Left ventricle myocardium inferior (tissue), 1 donor: ENCODE measurements at regions not wholly inside any gene's neighbourhood (a gene's known extent, or its start where the extent isn't known, plus 50 kb on each side); places are given as distances from the start of the nearest gene placed in this dataset.

Experiments used
- DNase-seq: peaks from one replicate; pipeline ENCODE4 v3.0.0-alpha.2; 2020
- H3K27ac ChIP-seq: fragments of 200-600 bp; replicated peaks from 2 replicates; pipeline ENCODE4 v1.8.0; 2021
- H3K27me3 ChIP-seq: fragments of 200-600 bp; 2 replicates; pipeline ENCODE4 v1.8.0; 2021; ENCODE audit warnings: low read depth
- H3K36me3 ChIP-seq: fragments of 200-600 bp; 2 replicates; pipeline ENCODE4 v1.8.0; 2021
- H3K4me1 ChIP-seq: fragments of 200-600 bp; 2 replicates; pipeline ENCODE4 v1.8.0; 2021
- H3K4me3 ChIP-seq: fragments of 200-600 bp; 2 replicates; pipeline ENCODE4 v1.8.0; 2021; ENCODE audit warnings: mild to moderate bottlenecking, moderate library complexity
- H3K9me3 ChIP-seq: fragments of 200-600 bp; replicated peaks from 2 replicates; pipeline ENCODE4 v1.8.0; 2021
- CTCF ChIP-seq: fragments of 200-600 bp; IDR thresholded peaks from 2 replicates; pipeline ENCODE4 v1.8.0; 2021; ENCODE audit warnings: antibody characterized with exemption, mild to moderate bottlenecking, borderline replicate concordance
- intact Hi-C: fragments of 100-400 bp; cut with micrococcal nuclease; formaldehyde crosslinking; loops from one replicate; pipeline ENCODE4 v1.11.0; 2022
- donor health status: DM: no; HTN: yes; CAD: no; lungs with severe emphysema.

- no peak for DNase-seq
- H3K27ac ChIP-seq: no peak overlapping the region
- H3K4me3 ChIP-seq: no peak overlapping the region
- TF ChIP-seq CTCF: no peak
- no peaks in the 10 kb centered on the region for H3K9me3 ChIP-seq
- peaks cover 12% of the 10 kb centered on the region for H3K4me1 ChIP-seq
- no peaks in the 10 kb centered on the region for H3K36me3 ChIP-seq
- intact Hi-C loops: no loop called here
- no peaks in the 10 kb centered on the region for H3K27me3 ChIP-seq
These were observed 322.8 kb upstream of the NAALADL2 start for GRCh38 chr3:174536319-174536718.

GRCh38 chr3:174538151-174538550 is 321.0 kb upstream of the NAALADL2 start:
- Histone ChIP-seq H3K27me3 (no peaks in the 10 kb centered on the region), H3K36me3 (no peaks in the 10 kb centered on the region), H3K4me1 (no peaks in the 10 kb centered on the region), H3K4me3 (no peak overlapping the region), H3K27ac (no peak overlapping the region), H3K9me3 (no peaks in the 10 kb centered on the region)
- DNase-seq: no peak
- intact Hi-C loops: no loop called here
- TF ChIP-seq CTCF: no peak

GRCh38 chr3:174540116-174540908 is 318.8 kb upstream of the NAALADL2 start:
- Histone ChIP-seq H3K9me3 (no peaks in the 10 kb centered on the region), H3K4me3 (no peak overlapping the region), H3K27me3 (no peaks in the 10 kb centered on the region), H3K27ac (no peak overlapping the region), H3K4me1 (no peaks in the 10 kb centered on the region), H3K36me3 (no peaks in the 10 kb centered on the region)
- no peak for DNase-seq
- TF ChIP-seq CTCF: no peak
- intact Hi-C loops: no loop called here

- H3K4me1 ChIP-seq: no peaks in the 10 kb centered on the region
- no peak for TF ChIP-seq CTCF
- H3K27me3 ChIP-seq: no peaks in the 10 kb centered on the region
- no peak overlapping the region for H3K27ac ChIP-seq
- H3K36me3 ChIP-seq: no peaks in the 10 kb centered on the region
- no peaks in the 10 kb centered on the region for H3K9me3 ChIP-seq
- intact Hi-C loops: no loop called here
- no peak for DNase-seq
- no peak overlapping the region for H3K4me3 ChIP-seq
These were observed 317.3 kb upstream of the NAALADL2 start for GRCh38 chr3:174541708-174542315.

GRCh38 chr3:174547801-174548435 is 311.2 kb upstream of the NAALADL2 start:
- DNase-seq: no peak
- Histone ChIP-seq H3K4me1 (peaks cover 12% of the 10 kb centered on the region), H3K27me3 (no peaks in the 10 kb centered on the region), H3K9me3 (no peaks in the 10 kb centered on the region), H3K4me3 (no peak overlapping the region), H3K27ac (no peak overlapping the region), H3K36me3 (no peaks in the 10 kb centered on the region)
- no peak for TF ChIP-seq CTCF
- intact Hi-C loops: no loop called here
